CD14-positive monocyte (primary cell): ENCODE measurements at regions not wholly inside any gene's neighbourhood (a gene's known extent, or its start where the extent isn't known, plus 50 kb on each side); places are given as distances from the start of the nearest gene placed in this dataset.

ENCODE experiments used
- DNase-seq, 3 donors: peaks; one replicate each; pipeline ENCODE4 v3.0.0-alpha.2; 2011 to 2022
- H2AFZ ChIP-seq: 2 replicates; pipeline ENCODE4 v1.6.0; 2012; ENCODE audit warnings: mild to moderate bottlenecking, low read depth, low read length, inconsistent platforms; ENCODE audit not compliant: insufficient read depth, poor library complexity, severe bottlenecking
- H3K27ac ChIP-seq, 2 donors: 1 replicate in 1 of 2; 2 replicates in 1 of 2; pipeline ENCODE4 v1.5.1; 2012 to 2013; ENCODE audit warnings: low read length in 2 of 2, control low read depth in 1 of 2, inconsistent platforms in 1 of 2, low read depth in 1 of 2, mild to moderate bottlenecking in 1 of 2
- H3K27me3 ChIP-seq, 2 donors: one replicate each; pipeline versions ENCODE4 v1.6.0 to v1.6.1; 2011 to 2013; ENCODE audit warnings: low read length in 2 of 2; ENCODE audit not compliant: control insufficient read depth in 2 of 2, insufficient read depth in 2 of 2
- H3K36me3 ChIP-seq, 2 donors: replicated peaks in 1 of 2; 1 replicate in 1 of 2; 2 replicates in 1 of 2; pipeline versions ENCODE4 v1.5.1 to v1.6.1; 2012 to 2013; ENCODE audit warnings: low read length in 2 of 2, control low read depth in 1 of 2, inconsistent platforms in 1 of 2, mild to moderate bottlenecking in 1 of 2; ENCODE audit not compliant: insufficient read depth in 2 of 2, control insufficient read depth in 1 of 2
- H3K4me1 ChIP-seq, 2 donors: 1 replicate in 1 of 2; 2 replicates in 1 of 2; pipeline versions ENCODE4 v1.5.1 to v1.6.1; 2012 to 2013; ENCODE audit warnings: low read length in 2 of 2, control low read depth in 1 of 2, inconsistent platforms in 1 of 2, mild to moderate bottlenecking in 1 of 2, moderate library complexity in 1 of 2; ENCODE audit not compliant: insufficient read depth in 2 of 2, control insufficient read depth in 1 of 2
- H3K4me2 ChIP-seq: replicated peaks from 2 replicates; pipeline ENCODE3; 2012; ENCODE audit warnings: low read length, moderate library complexity, mild to moderate bottlenecking; ENCODE audit not compliant: poor library complexity, severe bottlenecking; ENCODE audit errors: extremely low read depth
- H3K4me3 ChIP-seq, 3 experiments: fragments of 200-600 bp in 1 of 3; sonication (generic) in 1 of 3; replicated peaks in 1 of 3; 1 replicate in 2 of 3; 2 replicates in 1 of 3; pipeline ENCODE4 v1.5.1; 2011 to 2013; ENCODE audit warnings: low read length in 3 of 3, mild to moderate bottlenecking in 3 of 3, control low read depth in 2 of 3, low read depth in 2 of 3, inconsistent platforms in 1 of 3, moderate library complexity in 1 of 3
- H3K79me2 ChIP-seq: 2 replicates; pipeline ENCODE4 v1.6.0; 2012; ENCODE audit warnings: mild to moderate bottlenecking, control low read depth, inconsistent platforms, low read length, moderate library complexity; ENCODE audit not compliant: insufficient read depth
- H3K9ac ChIP-seq: 2 replicates; pipeline ENCODE4 v1.6.0; 2017; ENCODE audit warnings: low read length, mild to moderate bottlenecking; ENCODE audit not compliant: insufficient read depth, poor library complexity, severe bottlenecking
- H3K9me3 ChIP-seq, 2 donors: replicated peaks in 1 of 2; 1 replicate in 1 of 2; 2 replicates in 1 of 2; pipeline versions ENCODE4 v1.5.1 to v1.6.1; 2012 to 2013; ENCODE audit warnings: low read length in 2 of 2, control low read depth in 1 of 2; ENCODE audit not compliant: control insufficient read depth in 1 of 2, insufficient read depth in 1 of 2
- H4K20me1 ChIP-seq: 2 replicates; pipeline ENCODE4 v1.6.0; 2012; ENCODE audit warnings: mild to moderate bottlenecking, low read length, control low read depth, moderate library complexity; ENCODE audit not compliant: insufficient read depth
- H3K27ac Mint-ChIP-seq, 7 donors: one replicate each; pipeline ENCODE4 v1.8.0; 2020; ENCODE audit warnings: mild to moderate bottlenecking in 7 of 7, mixed read lengths in 7 of 7, moderate library complexity in 6 of 7, inconsistent platforms in 2 of 7
- H3K27me3 Mint-ChIP-seq, 3 donors: one replicate each; pipeline ENCODE4 v1.8.0; 2021 to 2022; ENCODE audit warnings: low read depth in 3 of 3, mild to moderate bottlenecking in 3 of 3, mixed read lengths in 3 of 3, moderate library complexity in 3 of 3, inconsistent platforms in 1 of 3
- H3K36me3 Mint-ChIP-seq, 2 donors: one replicate each; pipeline ENCODE4 v1.8.0; 2020; ENCODE audit warnings: mixed read lengths in 2 of 2, inconsistent platforms in 1 of 2, mild to moderate bottlenecking in 1 of 2
- H3K4me1 Mint-ChIP-seq: one replicate; pipeline ENCODE4 v1.8.0; 2020; ENCODE audit warnings: mild to moderate bottlenecking, mixed read lengths
- H3K4me3 Mint-ChIP-seq, 2 donors: one replicate each; pipeline ENCODE4 v1.8.0; 2020; ENCODE audit warnings: mild to moderate bottlenecking in 2 of 2, mixed read lengths in 2 of 2, moderate library complexity in 1 of 2
- H3K9me3 Mint-ChIP-seq, 7 donors: one replicate each; pipeline ENCODE4 v1.8.0; 2020 to 2022; ENCODE audit warnings: mixed read lengths in 7 of 7, mild to moderate bottlenecking in 6 of 7, moderate library complexity in 6 of 7, inconsistent platforms in 2 of 7
- WGBS: methylation state at CpG from one replicate; pipeline ENCODE4 v1.1.5; 2013; ENCODE audit warnings: missing lambda C conversion rate; ENCODE audit not compliant: insufficient coverage; 5-methylcytosine and 5-hydroxymethylcytosine counted together
- intact Hi-C, 2 donors: fragments of 100-400 bp; cut with micrococcal nuclease; formaldehyde crosslinking; loops; one replicate each; pipeline versions ENCODE4 v1.15.0 to v1.15.1; 2023
- TF ChIP-seq, protein P1 (sequence below): fragments of 200-600 bp; IDR thresholded peaks from one replicate; pipeline ENCODE4 v1.8.0; 2022; ENCODE audit warnings: antibody characterized with exemption, mild to moderate bottlenecking

DNA sequence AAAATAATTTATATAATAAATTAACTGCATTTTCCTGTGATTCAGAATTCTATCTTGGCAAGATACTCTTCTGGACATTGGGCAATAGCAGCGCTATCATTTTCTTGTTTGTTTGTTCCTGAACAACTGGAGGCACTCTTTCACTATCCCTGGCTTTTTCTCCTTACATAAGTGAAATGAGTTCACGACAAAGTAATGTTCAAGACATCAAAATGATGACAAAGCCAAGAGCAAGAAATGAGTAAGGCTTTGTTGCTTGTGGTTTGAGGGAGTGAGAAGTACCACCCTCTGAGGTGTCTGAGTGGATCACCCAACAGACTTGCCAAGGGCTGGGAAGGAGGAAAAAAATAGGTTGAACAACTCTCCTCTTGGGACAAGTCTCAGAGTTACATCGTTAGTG is 466.6 kb upstream of the JAG1 start:
- Histone ChIP-seq H3K79me2 (no peaks in the 10 kb centered on the region), H3K9me3 (no peaks in the 10 kb centered on the region), H3K27me3 (no peaks in the 10 kb centered on the region), H3K36me3 (no peaks in the 10 kb centered on the region), H3K4me1 (no peaks in the 10 kb centered on the region), H2AFZ (no peak overlapping the region), H3K4me3 (no peak overlapping the region), H3K9ac (no peak overlapping the region), H4K20me1 (no peaks in the 10 kb centered on the region), H3K27ac (no peak overlapping the region), H3K4me2 (no peak overlapping the region)
- intact Hi-C loops: no loop called here
- Mint-ChIP-seq H3K9me3 (peaks cover 0 to 4% (median 2%) of the 10 kb centered on the region in 7 donors), H3K36me3 (no peaks in the 10 kb centered on the region), H3K4me1 (no peaks in the 10 kb centered on the region), H3K27me3 (peaks cover 0 to 2% (median 0%) of the 10 kb centered on the region in 3 donors), H3K4me3 (no peak overlapping the region), H3K27ac (no peak overlapping the region)
- DNase-seq: no peak
- 83% methylated on average over 2 of the region's 3 CpGs for WGBS
- TF ChIP-seq, protein P1, sequence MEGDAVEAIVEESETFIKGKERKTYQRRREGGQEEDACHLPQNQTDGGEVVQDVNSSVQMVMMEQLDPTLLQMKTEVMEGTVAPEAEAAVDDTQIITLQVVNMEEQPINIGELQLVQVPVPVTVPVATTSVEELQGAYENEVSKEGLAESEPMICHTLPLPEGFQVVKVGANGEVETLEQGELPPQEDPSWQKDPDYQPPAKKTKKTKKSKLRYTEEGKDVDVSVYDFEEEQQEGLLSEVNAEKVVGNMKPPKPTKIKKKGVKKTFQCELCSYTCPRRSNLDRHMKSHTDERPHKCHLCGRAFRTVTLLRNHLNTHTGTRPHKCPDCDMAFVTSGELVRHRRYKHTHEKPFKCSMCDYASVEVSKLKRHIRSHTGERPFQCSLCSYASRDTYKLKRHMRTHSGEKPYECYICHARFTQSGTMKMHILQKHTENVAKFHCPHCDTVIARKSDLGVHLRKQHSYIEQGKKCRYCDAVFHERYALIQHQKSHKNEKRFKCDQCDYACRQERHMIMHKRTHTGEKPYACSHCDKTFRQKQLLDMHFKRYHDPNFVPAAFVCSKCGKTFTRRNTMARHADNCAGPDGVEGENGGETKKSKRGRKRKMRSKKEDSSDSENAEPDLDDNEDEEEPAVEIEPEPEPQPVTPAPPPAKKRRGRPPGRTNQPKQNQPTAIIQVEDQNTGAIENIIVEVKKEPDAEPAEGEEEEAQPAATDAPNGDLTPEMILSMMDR: no peak

DNA sequence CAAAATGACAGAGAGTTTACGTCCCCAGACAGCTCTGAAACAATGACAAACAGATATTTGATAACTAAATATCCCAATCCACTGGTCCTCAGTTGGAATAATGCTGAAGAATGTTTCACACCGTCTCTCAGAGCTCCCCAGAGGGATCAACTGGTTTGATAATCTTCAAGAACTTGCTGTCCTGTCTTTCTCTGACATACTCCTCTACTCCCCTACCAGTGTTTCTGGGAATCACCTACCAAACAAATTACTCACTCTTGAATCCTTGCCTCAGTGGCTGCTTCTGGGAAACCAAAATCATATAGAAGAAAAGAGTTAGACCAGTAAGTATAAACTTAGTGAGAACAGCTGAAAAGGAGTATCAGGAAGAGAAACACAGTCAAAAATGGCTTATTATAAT is 469.7 kb upstream of the JAG1 start:
- Histone ChIP-seq H3K9me3 (no peaks in the 10 kb centered on the region), H2AFZ (no peak overlapping the region), H3K4me1 (no peaks in the 10 kb centered on the region), H3K27me3 (no peaks in the 10 kb centered on the region), H3K9ac (no peak overlapping the region), H3K36me3 (no peaks in the 10 kb centered on the region), H3K79me2 (no peaks in the 10 kb centered on the region), H3K27ac (no peak overlapping the region), H3K4me3 (no peak overlapping the region), H3K4me2 (no peak overlapping the region), H4K20me1 (no peaks in the 10 kb centered on the region)
- intact Hi-C loops: no loop called here
- Mint-ChIP-seq H3K27ac (no peak overlapping the region), H3K9me3 (peaks cover 0 to 4% (median 2%) of the 10 kb centered on the region in 7 donors), H3K4me3 (no peak overlapping the region), H3K4me1 (no peaks in the 10 kb centered on the region), H3K36me3 (no peaks in the 10 kb centered on the region), H3K27me3 (no peaks in the 10 kb centered on the region)
- no peak for DNase-seq
- WGBS: no CpG with 5 or more reads among the region's 2 CpGs
- TF ChIP-seq, protein P1: no peak
